Raji (cell line): ENCODE measurements at regions not wholly inside any gene's neighbourhood (a gene's known extent, or its start where the extent isn't known, plus 50 kb on each side); places are given as distances from the start of the nearest gene placed in this dataset.

ENCODE experiments used
- POLR2A ChIP-seq: IDR thresholded peaks from 2 replicates; pipeline ENCODE4 v1.6.1; 2011; ENCODE audit warnings: low read depth, low read length, control low read depth; ENCODE audit not compliant: insufficient read depth

DNA sequence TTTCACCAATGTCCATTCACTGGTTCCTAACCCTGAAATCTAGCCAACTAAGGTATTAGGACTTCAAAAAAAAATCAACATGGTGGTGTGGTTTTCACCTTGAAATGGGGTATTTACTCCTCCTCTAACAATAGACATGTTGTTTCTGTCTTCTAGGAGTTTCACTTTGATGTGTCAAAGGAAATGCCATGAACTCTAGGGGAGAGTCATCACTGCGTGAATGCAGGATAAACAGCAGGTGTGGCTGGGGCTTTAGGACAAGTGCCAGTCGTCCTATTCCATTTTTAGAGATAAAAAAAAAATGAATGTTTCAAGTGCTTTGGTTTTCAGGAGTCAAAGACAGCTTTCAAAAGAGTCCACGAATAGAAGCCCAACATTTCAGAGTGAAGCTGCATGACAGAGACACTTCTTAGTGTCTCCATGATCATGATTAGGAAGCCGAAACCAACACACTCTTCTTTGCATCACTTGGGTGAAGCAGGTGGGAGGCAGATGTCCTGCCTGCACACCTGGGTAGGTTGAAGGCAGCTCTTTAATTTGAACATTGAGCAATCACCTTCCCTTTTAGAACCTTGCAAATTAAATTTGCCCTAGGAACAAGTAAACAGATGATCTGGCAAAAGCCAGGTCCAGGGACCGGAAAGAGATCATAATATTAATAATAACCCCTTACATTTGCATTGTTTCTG, 328.5 kb upstream of the PRDM1 start:
- no peak for TF ChIP-seq POLR2A

GRCh38 chr6:105755885-105756284, 330.3 kb upstream of the PRDM1 start:
- no peak for TF ChIP-seq POLR2A

DNA sequence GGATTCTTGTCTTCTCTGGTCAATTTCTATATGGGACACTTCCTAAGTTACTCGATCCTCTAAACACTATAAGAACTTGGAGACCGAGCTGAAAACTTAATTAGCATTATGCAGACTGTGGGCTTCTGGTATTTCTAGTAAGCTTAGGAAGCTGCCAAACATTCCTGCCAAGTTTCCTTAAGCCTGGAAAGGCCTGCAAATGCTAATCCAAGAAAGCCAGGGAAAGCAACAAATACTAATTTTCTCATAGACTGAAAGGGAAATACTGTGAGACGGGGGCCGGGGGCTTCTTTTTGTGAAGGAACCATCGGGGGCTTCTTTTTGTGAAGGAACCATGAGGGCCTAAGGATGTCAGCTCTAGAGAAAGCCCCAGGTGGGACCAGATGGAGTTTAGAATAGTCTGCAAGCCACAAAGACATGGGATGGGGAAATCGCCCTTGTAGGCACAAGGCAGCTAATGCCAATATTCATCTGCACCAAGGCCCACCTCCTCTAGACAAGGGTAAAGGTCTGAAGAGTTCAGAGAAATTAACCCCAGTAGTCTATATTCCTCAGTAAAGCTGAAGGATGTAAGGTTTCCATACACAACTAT, 332.4 kb upstream of the PRDM1 start:
- no peak for TF ChIP-seq POLR2A

GRCh38 chr6:105753207-105753606, 332.9 kb upstream of the PRDM1 start:
- no peak for TF ChIP-seq POLR2A

- TF ChIP-seq POLR2A, result no peak
Observed at GRCh38 chr6:105750089-105750488, 336.0 kb upstream of the PRDM1 start.

GRCh38 chr6:105748737-105749161, 337.4 kb upstream of the PRDM1 start:
- no peak for TF ChIP-seq POLR2A

- TF ChIP-seq POLR2A, result no peak
Observed at GRCh38 chr6:105747823-105748405, 338.2 kb upstream of the PRDM1 start.

GRCh38 chr6:105746509-105746908, 339.6 kb upstream of the PRDM1 start:
- no peak for TF ChIP-seq POLR2A

- TF ChIP-seq POLR2A, result no peak
Observed at GRCh38 chr6:105746130-105746505, 340.0 kb upstream of the PRDM1 start.

DNA sequence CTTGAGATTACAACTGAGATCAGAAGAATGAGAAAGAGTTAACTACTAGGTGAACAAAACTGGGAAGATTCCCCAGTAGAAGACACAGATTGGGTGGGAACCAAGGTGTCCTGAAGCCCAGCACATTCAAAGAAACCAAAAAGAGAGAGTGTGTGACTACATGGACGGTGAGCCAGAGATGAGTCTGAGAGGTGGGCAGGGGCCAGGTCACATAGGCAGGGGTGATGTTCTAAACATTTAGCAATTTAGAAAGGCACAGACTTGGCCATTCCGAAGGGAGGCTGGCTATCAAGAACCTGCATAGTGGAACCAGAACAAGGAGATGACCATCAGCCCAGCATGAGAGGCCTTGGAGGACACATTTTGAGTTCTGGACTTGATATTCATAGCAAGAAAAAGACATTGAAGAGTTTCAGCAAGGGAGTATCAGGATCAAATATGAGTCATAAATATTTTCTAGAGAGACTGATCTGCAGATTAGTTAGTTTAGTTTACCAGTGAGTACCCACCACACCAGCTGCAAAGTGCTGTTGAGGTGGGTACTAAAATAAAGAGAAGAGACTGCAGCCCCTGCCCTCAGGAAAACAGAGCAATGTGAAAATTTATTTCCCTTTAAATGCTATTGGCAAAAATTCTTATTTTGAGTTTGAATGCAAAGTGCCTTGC, 340.5 kb upstream of the PRDM1 start:
- no peak for TF ChIP-seq POLR2A

DNA sequence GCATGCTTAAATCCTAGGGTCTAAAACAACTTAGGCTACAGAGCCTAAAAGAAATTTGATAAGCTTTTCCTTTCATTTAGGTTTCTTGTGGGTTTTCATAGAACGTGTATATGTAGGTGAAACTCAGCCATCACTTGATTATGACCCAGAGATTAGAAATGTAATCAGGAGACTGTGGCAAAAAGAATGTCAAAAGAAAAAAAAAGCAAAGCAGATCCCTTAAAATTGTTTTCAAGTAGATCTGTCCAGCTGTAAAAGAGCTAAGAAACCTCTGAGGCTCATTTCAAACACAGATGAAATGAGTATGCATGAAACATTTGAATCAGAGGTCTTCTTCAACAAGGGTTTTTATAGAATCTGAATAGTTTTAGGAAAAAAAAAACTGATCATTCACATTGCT, 341.3 kb upstream of the PRDM1 start:
- TF ChIP-seq POLR2A, result no peak

GRCh38 chr6:105740946-105741645, 338.2 kb upstream of the PREP start:
- TF ChIP-seq POLR2A, result no peak

GRCh38 chr6:105739764-105740163, 336.9 kb upstream of the PREP start:
- TF ChIP-seq POLR2A, result no peak

GRCh38 chr6:105733556-105734162, 330.8 kb upstream of the PREP start:
- no peak for TF ChIP-seq POLR2A

DNA sequence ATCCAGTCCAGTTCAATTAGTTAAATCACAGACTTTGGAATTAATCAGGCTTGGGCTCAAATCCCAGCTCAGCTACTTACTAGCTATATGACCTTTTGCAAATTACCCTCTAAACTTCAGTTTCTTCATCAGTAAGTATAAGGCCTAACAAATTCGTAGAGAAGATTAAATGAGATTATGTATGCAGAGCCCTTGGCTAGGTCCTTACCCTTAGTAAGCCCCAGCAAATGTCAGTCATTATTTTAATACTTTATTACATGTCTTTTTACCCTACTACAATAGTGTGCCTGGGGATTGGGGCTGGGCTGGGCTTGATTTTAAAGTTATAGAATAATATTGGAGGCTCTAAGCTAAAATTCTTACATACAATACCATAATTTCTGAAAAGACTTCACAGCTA, 326.1 kb upstream of the PREP start:
- no peak for TF ChIP-seq POLR2A
